Colonic mucosa (tissue), 4 donors: ENCODE measurements at regions not wholly inside any gene's neighbourhood (a gene's known extent, or its start where the extent isn't known, plus 50 kb on each side); places are given as distances from the start of the nearest gene placed in this dataset.

Experiments used
- DNase-seq: peaks from one replicate; pipeline ENCODE4 v3.0.0-alpha.2; 2020
- H3K27ac ChIP-seq: fragments of 200-600 bp; one replicate; pipeline ENCODE4 v1.8.0; 2021
- H3K27me3 ChIP-seq: fragments of 200-600 bp; one replicate; pipeline ENCODE4 v1.8.0; 2021
- H3K36me3 ChIP-seq: fragments of 200-600 bp; one replicate; pipeline ENCODE4 v1.8.0; 2021
- H3K4me1 ChIP-seq: fragments of 200-600 bp; one replicate; pipeline ENCODE4 v1.8.0; 2021; ENCODE audit warnings: mild to moderate bottlenecking
- H3K4me3 ChIP-seq: fragments of 200-600 bp; one replicate; pipeline ENCODE4 v1.8.0; 2021
- H3K9ac ChIP-seq, 2 donors: one replicate each; pipeline ENCODE4 v1.7.0; 2013; ENCODE audit warnings: control low read depth in 2 of 2, low read depth in 2 of 2, low read length in 2 of 2
- H3K9me3 ChIP-seq: fragments of 200-600 bp; one replicate; pipeline ENCODE4 v1.8.0; 2021
- CTCF ChIP-seq: fragments of 200-600 bp; IDR thresholded peaks from one replicate; pipeline ENCODE4 v1.8.0; 2022; ENCODE audit warnings: antibody characterized with exemption, mild to moderate bottlenecking
- intact Hi-C: fragments of 100-400 bp; cut with DNase I; formaldehyde crosslinking; loops from one replicate; pipeline ENCODE4 v1.14.1; 2022
- donor health status: healthy.
- donor health status: DM: no; HTN: no; CAD: no.
- donor health status: DM: no; HTN: no; CAD: no.

GRCh38 chrX:15143050-15143824 lies 126.6 kb downstream of the ASB9 start:
- peak; percentile 71 for DNase-seq
- peak; percentile 46 for TF ChIP-seq CTCF
- Histone ChIP-seq H3K4me3 (no peak overlapping the region), H3K36me3 (no peaks in the 10 kb centered on the region), H3K4me1 (no peaks in the 10 kb centered on the region), H3K9ac (no peak overlapping the region), H3K9me3 (no peaks in the 10 kb centered on the region), H3K27me3 (no peaks in the 10 kb centered on the region), H3K27ac (no peak overlapping the region)
- intact Hi-C loops: loop anchor here (5.0 to 10.0 kb wide), 3 partner anchors 1046 to 1638 kb away; no protein-coding TSS in a partner anchor

GRCh38 chrX:15142084-15142715 lies 127.7 kb downstream of the ASB9 start:
- no peak overlapping the region for H3K4me3 ChIP-seq
- no peak for DNase-seq
- TF ChIP-seq CTCF: no peak

DNA sequence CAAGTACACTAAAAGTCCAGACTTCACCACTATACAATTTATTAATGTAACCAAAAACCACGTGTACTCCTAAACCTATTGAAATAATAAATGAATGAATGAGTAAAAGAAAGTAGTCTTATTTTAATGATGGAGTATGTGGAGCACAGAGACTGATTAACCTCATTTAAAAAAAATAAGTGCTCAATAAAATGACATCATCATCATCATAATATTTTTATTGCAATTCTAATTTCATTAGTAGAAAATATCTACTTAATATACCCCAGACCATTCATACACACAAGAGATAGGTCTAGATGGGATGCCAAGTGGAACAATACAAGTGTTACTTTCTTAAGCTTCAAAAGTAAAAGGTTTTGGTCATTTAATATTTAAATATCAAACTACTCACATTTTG lies 133.1 kb downstream of the ASB9 start:
- Histone ChIP-seq H3K27me3 (no peaks in the 10 kb centered on the region), H3K9me3 (no peaks in the 10 kb centered on the region), H3K4me1 (no peaks in the 10 kb centered on the region), H3K27ac (no peak overlapping the region), H3K4me3 (no peak overlapping the region), H3K36me3 (no peaks in the 10 kb centered on the region), H3K9ac (no peak overlapping the region)
- DNase-seq: no peak
- intact Hi-C loops: no loop called here
- TF ChIP-seq CTCF: no peak

More at GRCh38 chrX:15142084-15142715, 127.7 kb downstream of the ASB9 start:
- H3K9me3 ChIP-seq: no peaks in the 10 kb centered on the region
- H3K27me3 ChIP-seq: no peaks in the 10 kb centered on the region
- no peak overlapping the region for H3K9ac ChIP-seq
- H3K27ac ChIP-seq: no peak overlapping the region
- no peaks in the 10 kb centered on the region for H3K36me3 ChIP-seq
- intact Hi-C loops: loop anchor here (5.0 to 10.0 kb wide), 3 partner anchors 1045 to 1637 kb away; no protein-coding TSS in a partner anchor
- no peaks in the 10 kb centered on the region for H3K4me1 ChIP-seq

GRCh38 chrX:15129412-15129811 lies 140.5 kb downstream of the ASB9 start:
- H3K27ac ChIP-seq: peak overlapping the region; percentile 43
- H3K9me3 ChIP-seq: no peaks in the 10 kb centered on the region
- no peaks in the 10 kb centered on the region for H3K4me1 ChIP-seq
- H3K9ac ChIP-seq: no peak overlapping the region
- no peak overlapping the region for H3K4me3 ChIP-seq
- H3K27me3 ChIP-seq: no peaks in the 10 kb centered on the region
- DNase-seq: no peak
- TF ChIP-seq CTCF: no peak
- intact Hi-C loops: no loop called here
- no peaks in the 10 kb centered on the region for H3K36me3 ChIP-seq

DNA sequence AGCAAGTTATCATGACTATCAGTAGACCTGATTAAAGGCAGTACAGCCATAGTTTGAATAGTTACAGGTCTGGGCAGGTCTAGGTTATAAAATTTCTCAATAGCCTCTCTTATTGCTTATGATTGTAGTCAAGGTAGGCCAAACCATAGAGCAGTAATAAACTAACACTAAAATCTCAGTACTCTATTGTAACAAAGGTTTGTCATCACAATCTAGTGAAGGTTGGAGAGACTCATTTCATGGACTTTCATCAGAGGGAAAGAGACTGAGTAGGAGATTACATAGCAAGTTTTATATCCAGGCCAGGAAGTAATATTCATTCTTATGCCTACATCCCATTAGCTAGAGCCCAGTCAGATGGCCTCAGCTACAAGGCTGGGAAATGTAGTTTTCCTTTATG lies 141.0 kb downstream of the ASB9 start:
- DNase-seq: no peak
- H3K36me3 ChIP-seq: no peaks in the 10 kb centered on the region

More for the DNA sequence above, 141.0 kb downstream of the ASB9 start:
- intact Hi-C loops: no loop called here
- TF ChIP-seq CTCF: no peak
- Histone ChIP-seq H3K9me3 (no peaks in the 10 kb centered on the region), H3K4me1 (no peaks in the 10 kb centered on the region), H3K9ac (no peak overlapping the region), H3K4me3 (no peak overlapping the region), H3K27me3 (no peaks in the 10 kb centered on the region), H3K27ac (peak overlapping the region; percentile 43)
